Stimulated activated memory B cell treated with anti-CD40 and anti-IgM and Interleukin-4, amounts not matched to agents 10 μg/mL and 1 μg/mL and 100 μg/mL, for 72 hours (primary cell): ENCODE measurements at regions not wholly inside any gene's neighbourhood (a gene's known extent, or its start where the extent isn't known, plus 50 kb on each side); places are given as distances from the start of the nearest gene placed in this dataset.

Source experiments
- ATAC-seq: fragments of 150-1000 bp; cut with Tn5 transposase; 2 replicates; pipeline ENCODE4 v1.10.0; 2021
- H3K27ac Mint-ChIP-seq: one replicate; pipeline ENCODE4 v1.8.0; 2022; ENCODE audit warnings: mild to moderate bottlenecking, mixed read lengths
- H3K27me3 Mint-ChIP-seq: one replicate; pipeline ENCODE4 v1.8.0; 2022; ENCODE audit warnings: mixed read lengths
- H3K36me3 Mint-ChIP-seq: one replicate; pipeline ENCODE4 v1.8.0; 2022; ENCODE audit warnings: mixed read lengths
- H3K4me1 Mint-ChIP-seq: one replicate; pipeline ENCODE4 v1.8.0; 2022; ENCODE audit warnings: mixed read lengths
- H3K4me3 Mint-ChIP-seq: one replicate; pipeline ENCODE4 v1.8.0; 2022; ENCODE audit warnings: mild to moderate bottlenecking, moderate library complexity, mixed read lengths
- H3K9me3 Mint-ChIP-seq: one replicate; pipeline ENCODE4 v1.8.0; 2022; ENCODE audit warnings: mixed read lengths

- no peaks in the 10 kb centered on the region for H3K9me3 Mint-ChIP-seq
- no peak overlapping the region for H3K4me3 Mint-ChIP-seq
- H3K27ac Mint-ChIP-seq, result no peak overlapping the region
- H3K4me1 Mint-ChIP-seq, result no peaks in the 10 kb centered on the region
- peaks cover 48% of the 10 kb centered on the region for H3K27me3 Mint-ChIP-seq
- ATAC-seq, result no peak
- no peaks in the 10 kb centered on the region for H3K36me3 Mint-ChIP-seq
Measured at GRCh38 chr2:205908212-205909183, 177.5 kb downstream of the INO80D start.

GRCh38 chr2:205906419-205906818 is 179.6 kb downstream of the INO80D start:
- H3K9me3 Mint-ChIP-seq, result no peaks in the 10 kb centered on the region
- no peaks in the 10 kb centered on the region for H3K4me1 Mint-ChIP-seq
- no peak for ATAC-seq
- no peak overlapping the region for H3K4me3 Mint-ChIP-seq
- no peak overlapping the region for H3K27ac Mint-ChIP-seq
- H3K36me3 Mint-ChIP-seq, result no peaks in the 10 kb centered on the region
- H3K27me3 Mint-ChIP-seq, result peaks cover 49% of the 10 kb centered on the region

GRCh38 chr2:205905576-205905975 is 180.4 kb downstream of the INO80D start:
- Mint-ChIP-seq H3K9me3 (no peaks in the 10 kb centered on the region), H3K36me3 (no peaks in the 10 kb centered on the region), H3K4me3 (no peak overlapping the region), H3K27me3 (peaks cover 44% of the 10 kb centered on the region), H3K4me1 (no peaks in the 10 kb centered on the region), H3K27ac (no peak overlapping the region)
- ATAC-seq, result no peak

DNA sequence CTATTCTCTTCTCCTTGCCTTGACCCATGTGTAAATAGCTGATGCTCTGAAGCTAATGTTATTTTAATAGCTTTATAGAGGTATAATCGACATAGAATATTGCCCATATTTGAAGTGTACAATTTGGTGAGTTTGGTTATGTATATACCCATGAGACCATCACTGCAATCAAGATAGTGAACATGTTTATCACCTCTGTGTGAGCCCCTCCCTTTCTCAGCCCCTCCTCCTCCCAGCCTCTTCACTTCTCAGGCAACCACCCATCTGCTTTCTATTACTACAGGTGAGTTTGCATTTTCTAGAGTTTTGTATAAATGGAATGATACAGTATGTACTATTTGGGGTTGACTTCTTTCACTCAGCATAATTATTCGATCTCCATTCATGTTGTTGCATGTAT is 181.1 kb downstream of the INO80D start:
- Mint-ChIP-seq H3K9me3 (no peaks in the 10 kb centered on the region), H3K4me1 (no peaks in the 10 kb centered on the region), H3K36me3 (no peaks in the 10 kb centered on the region), H3K4me3 (no peak overlapping the region), H3K27me3 (peaks cover 37% of the 10 kb centered on the region), H3K27ac (no peak overlapping the region)
- ATAC-seq, result no peak

- Mint-ChIP-seq H3K36me3 (no peaks in the 10 kb centered on the region), H3K9me3 (peaks cover 8% of the 10 kb centered on the region), H3K4me1 (no peaks in the 10 kb centered on the region), H3K4me3 (no peak overlapping the region), H3K27ac (no peak overlapping the region), H3K27me3 (peaks cover 25% of the 10 kb centered on the region)
- no peak for ATAC-seq
Measured at GRCh38 chr2:205903549-205904129, 182.3 kb downstream of the INO80D start.

DNA sequence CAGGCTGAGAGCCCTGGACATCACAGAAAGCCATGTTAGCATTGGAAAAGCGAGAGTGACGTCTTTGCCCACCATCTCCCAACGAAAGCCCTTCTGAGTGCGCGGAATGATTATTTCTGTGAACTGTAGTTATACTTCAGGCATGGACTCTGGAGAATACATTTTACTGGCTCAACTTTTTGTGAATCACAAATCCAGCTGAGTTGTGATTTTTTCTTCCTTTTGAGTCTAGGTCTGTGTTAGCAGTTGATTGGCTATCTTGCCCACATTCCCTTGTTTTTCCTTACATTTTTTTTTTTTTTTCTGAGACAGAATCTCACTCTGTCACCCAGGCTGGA is 183.1 kb downstream of the INO80D start:
- Mint-ChIP-seq H3K27ac (no peak overlapping the region), H3K9me3 (peaks cover 11% of the 10 kb centered on the region), H3K4me1 (no peaks in the 10 kb centered on the region), H3K36me3 (no peaks in the 10 kb centered on the region), H3K27me3 (peaks cover 25% of the 10 kb centered on the region), H3K4me3 (no peak overlapping the region)
- no peak for ATAC-seq

DNA sequence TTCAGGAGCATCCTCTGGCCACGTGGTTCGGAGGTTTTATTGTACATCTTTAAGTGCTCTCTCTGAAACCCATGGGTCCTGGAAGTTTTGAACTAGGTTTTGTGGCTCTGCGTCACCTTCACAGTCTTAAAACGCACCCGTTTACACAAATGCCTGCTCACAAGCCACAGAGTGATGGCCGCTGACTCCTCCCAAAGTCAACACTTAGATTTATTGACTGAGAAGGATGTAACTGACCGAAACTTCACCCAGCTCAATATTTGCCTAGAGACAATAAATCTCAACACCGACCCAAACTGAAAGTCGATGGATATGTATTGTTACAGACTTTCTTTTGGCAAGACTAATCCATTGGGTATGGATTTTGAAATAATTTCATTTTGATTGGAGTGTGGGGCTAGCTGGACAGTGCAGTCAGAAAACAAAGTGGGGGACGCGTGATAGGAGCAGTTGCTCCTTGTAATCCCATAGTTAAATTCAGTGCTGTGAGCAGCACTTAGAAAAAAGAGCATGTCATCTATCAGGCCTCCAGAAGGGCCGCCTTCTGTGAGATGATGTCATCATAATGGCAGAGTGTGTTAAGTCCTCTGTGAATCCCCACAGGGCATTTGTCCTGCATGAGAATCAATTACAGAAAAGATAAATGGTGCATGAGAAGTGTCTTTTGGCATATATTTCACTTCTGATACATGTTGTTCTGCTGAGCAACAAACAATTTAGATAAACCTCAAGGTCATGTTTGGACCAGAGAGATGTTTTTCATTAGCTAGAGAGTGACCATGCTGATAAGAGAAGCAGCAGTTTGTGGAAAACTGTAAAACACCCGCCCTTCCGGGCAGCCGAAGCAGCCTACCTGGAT is 183.7 kb downstream of the INO80D start:
- Mint-ChIP-seq H3K27ac (no peak overlapping the region), H3K36me3 (no peaks in the 10 kb centered on the region), H3K9me3 (peaks cover 11% of the 10 kb centered on the region), H3K4me3 (no peak overlapping the region), H3K4me1 (no peaks in the 10 kb centered on the region), H3K27me3 (peaks cover 25% of the 10 kb centered on the region)
- no peak for ATAC-seq

- peaks cover 11% of the 10 kb centered on the region for H3K9me3 Mint-ChIP-seq
- H3K36me3 Mint-ChIP-seq, result no peaks in the 10 kb centered on the region
- ATAC-seq, result no peak
- H3K4me1 Mint-ChIP-seq, result no peaks in the 10 kb centered on the region
- H3K27ac Mint-ChIP-seq, result no peak overlapping the region
- no peak overlapping the region for H3K4me3 Mint-ChIP-seq
- H3K27me3 Mint-ChIP-seq, result peaks cover 29% of the 10 kb centered on the region
Measured at GRCh38 chr2:205901491-205901890, 184.5 kb downstream of the INO80D start.

DNA sequence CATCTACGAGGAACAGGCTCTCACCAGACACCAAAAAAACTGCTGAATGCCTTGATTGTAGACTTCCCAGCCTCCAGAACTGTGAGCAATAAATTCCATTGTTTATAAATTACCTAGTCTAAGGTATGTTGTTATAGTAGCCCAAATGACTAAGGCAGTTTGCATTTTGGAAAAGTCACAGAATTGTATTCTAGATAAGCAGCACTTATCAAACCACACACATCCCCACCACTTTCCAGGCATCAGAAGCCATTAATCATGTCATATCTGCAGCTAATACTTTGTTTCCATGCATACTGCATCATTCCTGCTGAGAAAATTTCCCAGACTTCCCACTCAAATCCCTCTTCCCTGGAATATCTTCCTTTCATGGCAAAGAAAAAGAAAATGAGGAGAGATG is 187.2 kb downstream of the INO80D start:
- Mint-ChIP-seq H3K36me3 (no peaks in the 10 kb centered on the region), H3K27ac (no peak overlapping the region), H3K4me3 (no peak overlapping the region), H3K4me1 (no peaks in the 10 kb centered on the region), H3K27me3 (peaks cover 12% of the 10 kb centered on the region), H3K9me3 (peaks cover 11% of the 10 kb centered on the region)
- ATAC-seq, result no peak

GRCh38 chr2:205895981-205896655 is 189.9 kb downstream of the INO80D start:
- no peak overlapping the region for H3K4me3 Mint-ChIP-seq
- no peak overlapping the region for H3K27ac Mint-ChIP-seq
- ATAC-seq, result no peak

GRCh38 chr2:205892665-205893259 is 193.2 kb downstream of the INO80D start:
- Mint-ChIP-seq H3K4me3 (no peak overlapping the region), H3K36me3 (no peaks in the 10 kb centered on the region), H3K4me1 (no peaks in the 10 kb centered on the region), H3K27me3 (peaks cover 15% of the 10 kb centered on the region), H3K27ac (no peak overlapping the region), H3K9me3 (no peaks in the 10 kb centered on the region)
- no peak for ATAC-seq

More at GRCh38 chr2:205895981-205896655, 189.9 kb downstream of the INO80D start:
- Mint-ChIP-seq H3K27me3 (peaks cover 9% of the 10 kb centered on the region), H3K36me3 (no peaks in the 10 kb centered on the region), H3K4me1 (no peaks in the 10 kb centered on the region), H3K9me3 (peaks cover 11% of the 10 kb centered on the region)

- Mint-ChIP-seq H3K27me3 (peaks cover 17% of the 10 kb centered on the region), H3K4me1 (no peaks in the 10 kb centered on the region), H3K4me3 (no peak overlapping the region), H3K36me3 (no peaks in the 10 kb centered on the region), H3K27ac (no peak overlapping the region), H3K9me3 (no peaks in the 10 kb centered on the region)
- no peak for ATAC-seq
Measured at GRCh38 chr2:205892251-205892655, 193.7 kb downstream of the INO80D start.

DNA sequence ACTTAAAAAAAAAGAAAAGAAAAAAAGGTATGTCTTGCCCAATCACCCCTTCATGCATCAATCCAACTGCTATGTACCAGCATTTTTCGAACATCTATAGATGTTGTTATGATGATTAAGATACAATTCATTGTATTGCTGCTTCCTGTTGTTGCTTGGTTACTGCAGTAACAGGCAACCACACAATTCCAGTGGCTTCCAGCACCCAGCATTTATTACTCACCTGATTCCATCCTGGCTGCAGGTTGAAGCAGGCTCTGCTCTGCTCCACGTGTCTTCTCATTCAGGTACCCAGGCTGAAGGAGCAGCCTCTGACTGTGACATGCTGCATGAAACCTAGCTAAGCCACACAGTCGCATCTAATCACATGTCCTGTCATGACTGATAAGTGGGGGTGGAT is 196.9 kb downstream of the INO80D start:
- H3K27me3 Mint-ChIP-seq, result peaks cover 30% of the 10 kb centered on the region
- H3K4me3 Mint-ChIP-seq, result no peak overlapping the region
- H3K4me1 Mint-ChIP-seq, result no peaks in the 10 kb centered on the region

GRCh38 chr2:205887637-205888036 is 198.3 kb downstream of the INO80D start:
- ATAC-seq, result no peak
- no peaks in the 10 kb centered on the region for H3K9me3 Mint-ChIP-seq

More for the DNA sequence above, 196.9 kb downstream of the INO80D start:
- Mint-ChIP-seq H3K9me3 (no peaks in the 10 kb centered on the region), H3K36me3 (no peaks in the 10 kb centered on the region), H3K27ac (no peak overlapping the region)
- no peak for ATAC-seq

More at GRCh38 chr2:205887637-205888036, 198.3 kb downstream of the INO80D start:
- Mint-ChIP-seq H3K4me1 (no peaks in the 10 kb centered on the region), H3K36me3 (no peaks in the 10 kb centered on the region), H3K27ac (no peak overlapping the region), H3K27me3 (peaks cover 34% of the 10 kb centered on the region), H3K4me3 (no peak overlapping the region)
